Ascending aorta (tissue), 2 donors: ENCODE measurements at regions not wholly inside any gene's neighbourhood (a gene's known extent, or its start where the extent isn't known, plus 50 kb on each side); places are given as distances from the start of the nearest gene placed in this dataset.

ENCODE experiments used
- DNase-seq, 2 donors: peaks; one replicate each; pipeline ENCODE4 v3.0.0-alpha.2; 2019; ENCODE audit warnings: low spot score in 2 of 2
- H3K27ac ChIP-seq, 2 donors: fragments of 200-600 bp; sonication (generic); one replicate each; pipeline ENCODE4 v1.5.1; 2016 to 2017; ENCODE audit warnings: mild to moderate bottlenecking in 1 of 2
- H3K27me3 ChIP-seq: fragments of 200-600 bp; sonication (generic); one replicate; pipeline ENCODE4 v1.5.1; 2017
- H3K36me3 ChIP-seq, 2 donors: fragments of 200-600 bp; sonication (generic); one replicate each; pipeline ENCODE4 v1.5.1; 2016
- H3K4me1 ChIP-seq, 2 donors: fragments of 200-600 bp; sonication (generic); one replicate each; pipeline ENCODE4 v1.5.1; 2016 to 2017; ENCODE audit warnings: mild to moderate bottlenecking in 1 of 2
- H3K4me3 ChIP-seq, 2 donors: fragments of 200-600 bp; sonication (generic); one replicate each; pipeline ENCODE4 v1.5.1; 2016 to 2017; ENCODE audit warnings: mild to moderate bottlenecking in 1 of 2
- H3K9me3 ChIP-seq, 2 donors: fragments of 200-600 bp; sonication (generic); one replicate each; pipeline ENCODE4 v1.5.1; 2016
- CTCF ChIP-seq, 3 experiments: fragments of 200-600 bp in 2 of 3; fragments of 450-650 bp in 1 of 3; sonication (generic) in 2 of 3; IDR thresholded peaks; one replicate each; pipeline ENCODE4 v1.5.1; 2016 to 2019; ENCODE audit warnings: antibody characterized with exemption in 3 of 3, mild to moderate bottlenecking in 1 of 3, moderate library complexity in 1 of 3
- intact Hi-C: fragments of 100-400 bp; cut with DNase I; formaldehyde crosslinking; loops from one replicate; pipeline ENCODE4 v1.15.1; 2023

GRCh38 chr13:40213779-40214178 is 452.7 kb downstream of the FOXO1 start:
- Histone ChIP-seq H3K9me3 (no peaks in the 10 kb centered on the region), H3K36me3 (no peaks in the 10 kb centered on the region), H3K27ac (no peak overlapping the region), H3K27me3 (no peaks in the 10 kb centered on the region), H3K4me3 (no peak overlapping the region), H3K4me1 (no peaks in the 10 kb centered on the region)
- intact Hi-C loops, result no loop called here
- TF ChIP-seq CTCF (IDR thresholded peaks at IDR 0.05), result no peak
- no peak for DNase-seq

GRCh38 chr13:40215311-40215710 is 451.1 kb downstream of the FOXO1 start:
- Histone ChIP-seq H3K9me3 (no peaks in the 10 kb centered on the region), H3K36me3 (no peaks in the 10 kb centered on the region), H3K4me3 (no peak overlapping the region), H3K4me1 (no peaks in the 10 kb centered on the region), H3K27me3 (no peaks in the 10 kb centered on the region), H3K27ac (peak overlapping the region in 1 of 2 donors; percentile 34)
- DNase-seq, result no peak
- no peak for TF ChIP-seq CTCF (IDR thresholded peaks at IDR 0.05)
- intact Hi-C loops, result loop anchor here (5.0 kb wide), 2 partner anchors 148 to 452 kb away; partner anchors contain the start of gene FOXO1

- TF ChIP-seq CTCF (IDR thresholded peaks at IDR 0.05), result no peak
- DNase-seq, result no peak
- no peaks in the 10 kb centered on the region for H3K36me3 ChIP-seq
- no peaks in the 10 kb centered on the region for H3K9me3 ChIP-seq
- H3K27ac ChIP-seq, result no peak overlapping the region
- intact Hi-C loops, result loop anchor here (5.0 kb wide), 2 partner anchors 148 to 452 kb away; partner anchors contain the start of gene FOXO1
- no peaks in the 10 kb centered on the region for H3K4me1 ChIP-seq
- H3K4me3 ChIP-seq, result no peak overlapping the region
- H3K27me3 ChIP-seq, result no peaks in the 10 kb centered on the region
Measured at GRCh38 chr13:40215747-40216146, 450.7 kb downstream of the FOXO1 start.

- intact Hi-C loops, result loop anchor here (5.0 kb wide), 2 partner anchors 150 to 450 kb away; partner anchors contain the start of gene FOXO1
- no peak for DNase-seq
- H3K36me3 ChIP-seq, result no peaks in the 10 kb centered on the region
- H3K27ac ChIP-seq, result no peak overlapping the region
- H3K27me3 ChIP-seq, result no peaks in the 10 kb centered on the region
- H3K4me3 ChIP-seq, result no peak overlapping the region
- H3K9me3 ChIP-seq, result no peaks in the 10 kb centered on the region
- TF ChIP-seq CTCF (IDR thresholded peaks at IDR 0.05), result no peak
- H3K4me1 ChIP-seq, result peaks cover 2 to 11% of the 10 kb centered on the region in 2 donors
Measured at GRCh38 chr13:40217675-40218074, 448.8 kb downstream of the FOXO1 start.

- peak overlapping the region; percentile 39 to 58 for H3K27ac ChIP-seq
- no peak for TF ChIP-seq CTCF (IDR thresholded peaks at IDR 0.05)
Measured at GRCh38 chr13:40220299-40220935, 446.0 kb downstream of the FOXO1 start.

More at GRCh38 chr13:40220299-40220935, 446.0 kb downstream of the FOXO1 start:
- Histone ChIP-seq H3K9me3 (no peaks in the 10 kb centered on the region), H3K36me3 (no peaks in the 10 kb centered on the region), H3K27me3 (no peaks in the 10 kb centered on the region), H3K4me3 (no peak overlapping the region), H3K4me1 (peaks cover 2 to 11% of the 10 kb centered on the region in 2 donors)
- intact Hi-C loops, result no loop called here
- no peak for DNase-seq
